ENCODE measurements at regions not wholly inside any gene's neighbourhood (a gene's known extent, or its start where the extent isn't known, plus 50 kb on each side); places are given as distances from the start of the nearest gene placed in this dataset.

- DNase-seq (ENCODE audit: low spot score): no peak
These were observed 390.4 kb downstream of the SHISA9 start for GRCh38 chr16:13291591-13292333.

- no peak for DNase-seq (ENCODE audit: low spot score)
These were observed 394.8 kb downstream of the SHISA9 start for GRCh38 chr16:13296206-13296605.

- no peak for DNase-seq (ENCODE audit: low spot score)
These were observed 397.3 kb downstream of the SHISA9 start for GRCh38 chr16:13298666-13299065.

- DNase-seq (ENCODE audit: low spot score): no peak
These were observed 398.9 kb downstream of the SHISA9 start for GRCh38 chr16:13300066-13300840.

GRCh38 chr16:13305019-13305755 lies 403.8 kb downstream of the SHISA9 start:
- no peak for DNase-seq (ENCODE audit: low spot score)

- no peak for DNase-seq (ENCODE audit: low spot score)
These were observed 405.0 kb downstream of the SHISA9 start for GRCh38 chr16:13306161-13306995.

GRCh38 chr16:13307255-13307654 lies 405.9 kb downstream of the SHISA9 start:
- DNase-seq (ENCODE audit: low spot score): no peak

- DNase-seq (ENCODE audit: low spot score): no peak
These were observed 406.5 kb downstream of the SHISA9 start for GRCh38 chr16:13307851-13308250.

GRCh38 chr16:13312063-13312462 lies 410.7 kb downstream of the SHISA9 start:
- DNase-seq (ENCODE audit: low spot score): no peak

GRCh38 chr16:13313351-13313750 lies 412.0 kb downstream of the SHISA9 start:
- DNase-seq (ENCODE audit: low spot score): no peak

- DNase-seq (ENCODE audit: low spot score): no peak
These were observed 413.2 kb downstream of the SHISA9 start for GRCh38 chr16:13314633-13315032.

- no peak for DNase-seq (ENCODE audit: low spot score)
These were observed 414.4 kb downstream of the SHISA9 start for GRCh38 chr16:13315642-13316427.

GRCh38 chr16:13322336-13322735 lies 420.9 kb downstream of the SHISA9 start:
- DNase-seq (ENCODE audit: low spot score): no peak

GRCh38 chr16:13324851-13325250 lies 423.5 kb downstream of the SHISA9 start:
- DNase-seq (ENCODE audit: low spot score): no peak

- no peak for DNase-seq (ENCODE audit: low spot score)
These were observed 424.0 kb downstream of the SHISA9 start for GRCh38 chr16:13325396-13325795.

GRCh38 chr16:13331918-13332317 lies 430.5 kb downstream of the SHISA9 start:
- DNase-seq (ENCODE audit: low spot score): no peak

GRCh38 chr16:13332713-13333255 lies 431.4 kb downstream of the SHISA9 start:
- no peak for DNase-seq (ENCODE audit: low spot score)

- DNase-seq (ENCODE audit: low spot score): no peak
These were observed 431.9 kb downstream of the SHISA9 start for GRCh38 chr16:13333336-13333735.

GRCh38 chr16:13335879-13336278 lies 434.5 kb downstream of the SHISA9 start:
- no peak for DNase-seq (ENCODE audit: low spot score)

- DNase-seq (ENCODE audit: low spot score): no peak
These were observed 434.9 kb downstream of the SHISA9 start for GRCh38 chr16:13336335-13336734.

Data from CD4-positive, alpha-beta T cell treated with Interleukin-2 at 100 ng/mL for 4 hours (primary cell).